Loucy (cell line): ENCODE measurements at regions not wholly inside any gene's neighbourhood (a gene's known extent, or its start where the extent isn't known, plus 50 kb on each side); places are given as distances from the start of the nearest gene placed in this dataset.

Experiments used
- CTCF ChIP-seq: fragments of 200-600 bp; sonication (generic); conservative IDR thresholded peaks from 2 replicates; pipeline ENCODE4 v1.5.1; 2014; ENCODE audit warnings: mild to moderate bottlenecking, antibody characterized with exemption, low read length
- EZH2phosphoT487 ChIP-seq: fragments of 200-600 bp; IDR thresholded peaks from 2 replicates; pipeline ENCODE4 v1.6.1; 2018; ENCODE audit warnings: antibody characterized with exemption, mild to moderate bottlenecking, moderate library complexity, borderline replicate concordance

- no peak for TF ChIP-seq CTCF
- no peak for TF ChIP-seq EZH2phosphoT487
Measured at GRCh38 chr18:11308499-11308898, 159.1 kb upstream of the PIEZO2 start.
